ENCODE measurements at regions not wholly inside any gene's neighbourhood (a gene's known extent, or its start where the extent isn't known, plus 50 kb on each side); places are given as distances from the start of the nearest gene placed in this dataset.
"Not testable (repeated sequence)": the region's sequence is repeated elsewhere in the genome, so short reads cannot be mapped to it uniquely, and the experiment has no call there.

- not testable (repeated sequence) for DNase-seq
Measured at GRCh38 chr10:55740767-55741166, 620.3 kb downstream of the ZWINT start.

DNA sequence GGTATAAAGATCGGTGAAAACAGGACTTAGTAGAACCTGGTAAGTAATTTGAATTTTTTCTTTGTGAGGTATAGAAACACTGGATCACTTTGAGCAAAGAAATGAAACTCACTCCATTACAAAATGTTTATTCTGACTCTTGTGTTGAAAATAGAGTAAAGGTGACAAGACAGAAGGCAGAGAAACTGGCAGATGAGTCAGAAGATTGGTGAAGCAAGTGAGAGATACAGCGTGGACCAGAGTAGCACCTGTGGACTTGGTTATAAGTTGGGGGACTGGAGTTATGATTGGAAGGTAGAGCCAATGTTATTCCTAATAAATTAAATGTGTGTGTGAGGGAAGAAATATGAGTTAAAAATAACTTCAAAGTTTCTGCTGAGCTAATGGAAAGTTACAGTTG, 620.9 kb downstream of the ZWINT start:
- no peak for DNase-seq

- no peak for DNase-seq
Measured at GRCh38 chr10:55734112-55734511, 626.9 kb downstream of the ZWINT start.

DNA sequence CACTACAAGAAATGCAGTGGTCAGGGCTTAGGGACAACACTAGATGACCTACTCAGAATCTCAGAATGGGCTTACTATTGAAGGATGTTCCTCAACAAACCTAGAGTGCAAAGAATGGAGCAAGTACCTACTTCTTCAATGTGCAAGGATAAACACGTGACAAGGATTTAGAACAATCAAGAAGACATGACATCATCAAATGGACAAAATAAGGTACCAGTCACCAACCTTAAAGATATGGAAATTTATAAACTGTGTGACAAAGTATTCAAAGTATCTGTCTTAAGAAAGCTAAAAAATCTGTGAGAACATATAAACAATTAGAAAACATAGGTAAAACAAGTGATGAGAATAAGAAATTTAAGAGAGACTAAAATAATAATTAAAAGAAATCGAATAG, 656.1 kb downstream of the ZWINT start:
- no peak for DNase-seq

DNA sequence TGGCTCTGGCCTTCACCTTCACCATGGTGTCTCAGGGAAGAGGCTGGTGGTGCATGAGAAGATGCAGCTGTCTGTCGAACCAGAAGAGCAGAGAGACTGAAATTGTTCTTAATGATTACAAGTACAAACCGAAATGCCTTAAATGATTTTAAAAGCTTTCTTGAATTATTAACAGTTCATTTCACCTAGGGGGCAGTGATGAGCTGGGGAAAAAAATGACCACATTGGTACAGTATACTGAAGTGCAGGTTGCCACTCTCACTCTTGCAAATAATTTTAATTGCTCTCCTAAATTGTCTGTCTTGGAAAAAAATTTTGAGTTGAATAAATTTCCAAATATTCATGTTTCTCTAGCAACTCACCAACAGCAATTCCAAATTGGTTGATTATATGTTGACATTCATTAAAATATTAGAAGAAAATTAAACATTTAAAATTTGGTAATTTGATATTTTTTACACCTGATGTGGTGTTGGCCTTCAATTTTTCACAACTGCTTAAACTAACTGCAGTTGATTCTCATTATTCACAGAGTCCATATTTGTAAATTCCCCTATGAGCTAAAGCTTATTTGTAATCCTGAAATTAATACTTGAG, 692.6 kb downstream of the ZWINT start:
- no peak for DNase-seq

- no peak for DNase-seq
Measured at GRCh38 chr10:55653531-55653930, 707.5 kb downstream of the ZWINT start.

GRCh38 chr10:55641601-55642000, 719.5 kb downstream of the ZWINT start:
- DNase-seq = no peak

DNA sequence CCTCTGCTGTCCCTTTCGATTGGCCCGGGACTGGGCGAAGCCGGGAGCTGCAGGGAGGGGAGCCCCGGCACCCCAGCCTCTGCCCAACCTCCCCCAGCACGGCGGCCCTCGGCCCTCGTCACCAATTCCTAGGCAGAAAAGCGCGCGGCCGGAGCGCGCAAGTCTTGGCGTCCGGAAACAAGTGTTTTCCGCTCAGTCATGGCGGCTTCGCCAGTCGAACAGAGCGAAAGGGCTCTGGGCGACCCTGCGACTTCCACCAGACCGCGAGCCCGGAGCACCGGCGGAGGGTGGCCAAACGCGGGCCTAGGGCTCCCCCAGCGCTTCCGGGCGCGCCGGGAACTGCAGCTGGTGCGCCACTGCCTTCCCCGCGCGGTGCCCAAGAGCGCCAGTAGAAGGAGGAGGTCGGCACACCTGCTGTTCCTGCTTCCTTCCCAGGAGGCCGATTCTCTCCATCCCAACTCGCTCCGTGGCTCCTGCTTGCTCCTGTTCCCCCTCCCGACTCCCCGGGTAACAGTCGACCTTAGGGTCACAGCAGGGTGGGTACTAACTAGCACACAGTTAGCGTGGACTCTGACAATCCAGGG, 729.9 kb downstream of the ZWINT start:
- DNase-seq = peak; percentile 81

GRCh38 chr10:55630491-55631056, 730.5 kb downstream of the ZWINT start:
- DNase-seq = no peak

- peak; percentile 5 for DNase-seq
Measured at GRCh38 chr10:55629793-55630490, 731.1 kb downstream of the ZWINT start.

- no peak for DNase-seq
Measured at GRCh38 chr10:55628260-55628701, 732.8 kb downstream of the ZWINT start.

- DNase-seq = no peak
Measured at GRCh38 chr10:55627501-55628051, 733.5 kb downstream of the ZWINT start.

- not testable (repeated sequence) for DNase-seq
Measured at GRCh38 chr10:55601690-55602478, 759.2 kb downstream of the ZWINT start.

GRCh38 chr10:55551603-55552002, 750.6 kb upstream of the PCDH15 start:
- DNase-seq = no peak

GRCh38 chr10:55550236-55550635, 749.2 kb upstream of the PCDH15 start:
- no peak for DNase-seq

DNA sequence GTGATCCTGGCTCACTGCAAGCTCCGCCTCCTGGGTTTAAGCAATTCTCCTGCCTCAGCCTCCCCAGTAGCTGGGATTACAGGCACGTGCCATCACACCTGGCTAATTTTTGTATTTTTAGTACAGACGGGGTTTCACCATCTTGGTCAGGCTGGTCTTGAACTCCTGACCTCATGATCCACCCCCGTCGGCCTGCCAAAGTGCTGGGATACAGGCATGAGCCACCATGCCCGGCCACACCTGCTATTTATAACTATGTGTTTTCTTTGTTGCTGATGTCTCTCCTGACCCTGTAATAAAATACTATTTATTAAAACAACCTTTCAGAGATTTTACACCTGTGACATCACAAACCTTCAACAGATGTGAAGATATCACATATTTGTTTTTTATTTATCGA, 736.5 kb upstream of the PCDH15 start:
- not testable (repeated sequence) for DNase-seq

GRCh38 chr10:55519264-55519663, 718.2 kb upstream of the PCDH15 start:
- no peak for DNase-seq

GRCh38 chr10:55518416-55518815, 717.4 kb upstream of the PCDH15 start:
- not testable (repeated sequence) for DNase-seq

DNA sequence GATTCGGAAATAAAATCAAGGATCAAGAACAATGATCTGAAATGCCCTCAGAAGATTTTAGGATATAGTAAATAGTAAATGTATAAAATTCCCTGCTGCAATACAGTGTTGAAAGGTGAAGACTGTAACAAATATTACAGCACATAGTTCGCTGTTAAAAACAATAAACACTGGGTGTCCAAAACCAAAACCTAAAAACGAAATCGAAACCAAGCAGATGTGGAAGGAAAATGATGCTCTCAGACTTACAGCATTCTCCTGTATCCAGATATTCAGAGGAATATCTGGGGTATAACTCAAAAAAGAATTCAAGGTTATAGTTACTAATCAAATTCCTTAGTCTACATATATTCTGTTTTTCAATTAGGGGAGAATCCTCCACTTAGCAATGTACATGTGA, 708.1 kb upstream of the PCDH15 start:
- DNase-seq = no peak

- DNase-seq = no peak
Measured at GRCh38 chr10:55500931-55501559, 700.0 kb upstream of the PCDH15 start.

DNA sequence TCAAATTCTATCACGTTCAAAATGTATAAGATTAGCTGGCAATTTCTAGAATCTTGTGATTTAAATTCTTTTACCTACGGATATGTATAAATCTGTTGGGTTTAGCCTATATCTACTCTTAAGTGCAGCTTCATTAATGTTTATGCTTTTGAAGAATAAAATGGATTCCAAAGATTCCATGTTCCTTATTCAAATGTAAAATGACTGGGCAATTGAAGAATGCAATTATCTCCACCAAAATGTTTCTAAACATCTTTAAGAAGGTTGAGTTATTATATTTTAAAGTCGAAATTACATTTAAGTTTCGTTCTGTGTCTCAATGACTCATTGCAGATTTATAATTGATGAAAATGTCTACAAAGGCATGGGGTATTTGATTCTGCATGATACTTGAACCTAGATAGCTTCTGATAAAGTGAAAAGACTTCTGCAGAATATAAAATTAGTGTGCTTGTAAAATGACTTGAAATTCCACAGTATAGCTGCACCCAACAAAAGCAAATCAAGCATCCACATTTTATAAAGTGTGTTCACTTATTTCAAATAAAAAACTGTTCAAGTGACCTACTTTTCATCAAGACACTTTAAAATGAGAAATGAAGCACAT, 697.0 kb upstream of the PCDH15 start:
- DNase-seq = no peak

DNA sequence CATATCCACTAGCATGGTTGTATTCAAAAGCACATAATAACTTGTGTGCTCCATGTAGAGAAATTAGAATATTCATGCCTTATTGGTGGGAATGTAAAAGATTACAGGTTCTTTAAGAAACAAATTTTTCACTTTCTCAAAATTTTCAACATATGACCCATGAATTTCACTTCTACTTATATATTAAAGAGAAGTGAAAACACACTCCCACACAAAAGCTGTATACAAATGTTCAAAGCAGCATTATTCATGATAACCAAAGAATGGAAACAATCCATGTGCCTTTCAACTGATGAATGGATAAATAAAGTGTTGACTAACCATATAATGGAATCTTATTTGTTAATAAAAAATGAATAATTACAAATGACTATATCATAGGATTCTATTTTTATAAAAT, 694.5 kb upstream of the PCDH15 start:
- DNase-seq = no peak
